Fibroblast of villous mesenchyme (primary cell): ENCODE measurements at regions not wholly inside any gene's neighbourhood (a gene's known extent, or its start where the extent isn't known, plus 50 kb on each side); places are given as distances from the start of the nearest gene placed in this dataset.
A peak's percentile ranks its signal among the peaks of the same experiment; 100 is the strongest.
"Not testable (repeated sequence)": the region's sequence is repeated elsewhere in the genome, so short reads cannot be mapped to it uniquely, and the experiment has no call there.

Experiments used
- DNase-seq: peaks from one replicate; pipeline ENCODE4 v3.0.0-alpha.2; 2010; ENCODE audit warnings: low read depth
- H3K4me3 ChIP-seq: 2 replicates; pipeline ENCODE4 v1.5.1; 2011; ENCODE audit warnings: low read depth, mild to moderate bottlenecking, low read length
- CTCF ChIP-seq: IDR thresholded peaks from 2 replicates; pipeline ENCODE4 v1.5.1; 2012; ENCODE audit warnings: low read depth, mild to moderate bottlenecking, low read length; ENCODE audit not compliant: insufficient read depth

GRCh38 chr4:108450236-108450898 is 170.0 kb upstream of the RPL34 start:
- DNase-seq, result no peak
- no peak overlapping the region for H3K4me3 ChIP-seq
- no peak for TF ChIP-seq CTCF

GRCh38 chr4:108449129-108449528 is 171.2 kb upstream of the RPL34 start:
- TF ChIP-seq CTCF, result no peak
- H3K4me3 ChIP-seq, result no peak overlapping the region
- DNase-seq, result no peak

- DNase-seq, result no peak
- no peak for TF ChIP-seq CTCF
- H3K4me3 ChIP-seq, result no peak overlapping the region
Measured at GRCh38 chr4:108446556-108446955, 173.8 kb upstream of the RPL34 start.

GRCh38 chr4:108445716-108446115 is 174.7 kb upstream of the RPL34 start:
- no peak for DNase-seq
- TF ChIP-seq CTCF, result no peak

GRCh38 chr4:108443585-108443984 is 176.8 kb upstream of the RPL34 start:
- DNase-seq, result no peak
- no peak overlapping the region for H3K4me3 ChIP-seq
- TF ChIP-seq CTCF, result no peak

More at GRCh38 chr4:108445716-108446115, 174.7 kb upstream of the RPL34 start:
- H3K4me3 ChIP-seq, result no peak overlapping the region

- no peak for TF ChIP-seq CTCF
- no peak overlapping the region for H3K4me3 ChIP-seq
- peak; percentile 82 for DNase-seq
Measured at GRCh38 chr4:108433832-108434231, 186.5 kb upstream of the RPL34 start.

GRCh38 chr4:108433394-108433793 is 187.0 kb upstream of the RPL34 start:
- DNase-seq, result peak; percentile 5
- H3K4me3 ChIP-seq, result not testable (repeated sequence)
